ENCODE measurements at regions not wholly inside any gene's neighbourhood (a gene's known extent, or its start where the extent isn't known, plus 50 kb on each side); places are given as distances from the start of the nearest gene placed in this dataset.
"Not testable (repeated sequence)": the region's sequence is repeated elsewhere in the genome, so short reads cannot be mapped to it uniquely, and the experiment has no call there.

GRCh38 chrX:141520750-141521149 is 63.8 kb downstream of the SPANXA1 start:
- DNase-seq (ENCODE audit: low read depth in 1 of 2, low spot score in 1 of 2); in situ Hi-C loops (cut with HindIII; ENCODE audit: low pct_unique_long_range_greater_than_20kb, low sequenced_read_pairs): not testable (repeated sequence)

GRCh38 chrX:141475788-141476187 is 108.8 kb downstream of the SPANXA1 start:
- in situ Hi-C loops (cut with HindIII; ENCODE audit: low pct_unique_long_range_greater_than_20kb, low sequenced_read_pairs), result not testable (repeated sequence)

GRCh38 chrX:141469469-141469868 is 115.1 kb downstream of the SPANXA1 start:
- in situ Hi-C loops (cut with HindIII; ENCODE audit: low pct_unique_long_range_greater_than_20kb, low sequenced_read_pairs), result no loop called here
- peak in 1 of 2 experiments; percentile 31 for DNase-seq (ENCODE audit: low read depth in 1 of 2, low spot score in 1 of 2)
- no peak for TF ChIP-seq JUND (IDR thresholded peaks at IDR 0.05; ENCODE audit: low read depth)

More at GRCh38 chrX:141475788-141476187, 108.8 kb downstream of the SPANXA1 start:
- DNase-seq (ENCODE audit: low read depth in 1 of 2, low spot score in 1 of 2), result not testable (repeated sequence)

- TF ChIP-seq JUND (IDR thresholded peaks at IDR 0.05; ENCODE audit: low read depth), result no peak
- in situ Hi-C loops (cut with HindIII; ENCODE audit: low pct_unique_long_range_greater_than_20kb, low sequenced_read_pairs), result no loop called here
- DNase-seq (ENCODE audit: low read depth in 1 of 2, low spot score in 1 of 2), result no peak
Observed at GRCh38 chrX:141468940-141469339, 115.6 kb downstream of the SPANXA1 start.

GRCh38 chrX:141467442-141467841 is 117.1 kb downstream of the SPANXA1 start:
- in situ Hi-C loops (cut with HindIII; ENCODE audit: low pct_unique_long_range_greater_than_20kb, low sequenced_read_pairs), result no loop called here

GRCh38 chrX:141455103-141455502 is 129.4 kb downstream of the SPANXA1 start:
- in situ Hi-C loops (cut with HindIII; ENCODE audit: low pct_unique_long_range_greater_than_20kb, low sequenced_read_pairs), result no loop called here
- DNase-seq (ENCODE audit: low read depth in 1 of 2, low spot score in 1 of 2), result no peak
- no peak for TF ChIP-seq JUND (IDR thresholded peaks at IDR 0.05; ENCODE audit: low read depth)

More at GRCh38 chrX:141467442-141467841, 117.1 kb downstream of the SPANXA1 start:
- peak in 1 of 2 experiments; percentile 32 for DNase-seq (ENCODE audit: low read depth in 1 of 2, low spot score in 1 of 2)
- no peak for TF ChIP-seq JUND (IDR thresholded peaks at IDR 0.05; ENCODE audit: low read depth)

- DNase-seq (ENCODE audit: low read depth in 1 of 2, low spot score in 1 of 2), result no peak
- TF ChIP-seq JUND (IDR thresholded peaks at IDR 0.05; ENCODE audit: low read depth), result no peak
- in situ Hi-C loops (cut with HindIII; ENCODE audit: low pct_unique_long_range_greater_than_20kb, low sequenced_read_pairs), result no loop called here
Observed at GRCh38 chrX:141443922-141444321, 140.6 kb downstream of the SPANXA1 start.

- DNase-seq (ENCODE audit: low read depth in 1 of 2, low spot score in 1 of 2), result no peak
- in situ Hi-C loops (cut with HindIII; ENCODE audit: low pct_unique_long_range_greater_than_20kb, low sequenced_read_pairs), result no loop called here
- no peak for TF ChIP-seq JUND (IDR thresholded peaks at IDR 0.05; ENCODE audit: low read depth)
Observed at GRCh38 chrX:141439651-141440050, 144.9 kb downstream of the SPANXA1 start.

GRCh38 chrX:141415889-141416288 is 168.6 kb downstream of the SPANXA1 start:
- DNase-seq (ENCODE audit: low read depth in 1 of 2, low spot score in 1 of 2), result no peak
- in situ Hi-C loops (cut with HindIII; ENCODE audit: low pct_unique_long_range_greater_than_20kb, low sequenced_read_pairs), result no loop called here
- TF ChIP-seq JUND (IDR thresholded peaks at IDR 0.05; ENCODE audit: low read depth), result no peak

GRCh38 chrX:141405853-141406492 is 163.7 kb upstream of the SPANXC start:
- TF ChIP-seq JUND (IDR thresholded peaks at IDR 0.05; ENCODE audit: low read depth), result no peak
- DNase-seq (ENCODE audit: low read depth in 1 of 2, low spot score in 1 of 2), result peak; percentile 1 to 32
- in situ Hi-C loops (cut with HindIII; ENCODE audit: low pct_unique_long_range_greater_than_20kb, low sequenced_read_pairs), result no loop called here

- in situ Hi-C loops (cut with HindIII; ENCODE audit: low pct_unique_long_range_greater_than_20kb, low sequenced_read_pairs), result no loop called here
- no peak for TF ChIP-seq JUND (IDR thresholded peaks at IDR 0.05; ENCODE audit: low read depth)
- no peak for DNase-seq (ENCODE audit: low read depth in 1 of 2, low spot score in 1 of 2)
Observed at GRCh38 chrX:141405486-141405852, 163.2 kb upstream of the SPANXC start.

- no peak for TF ChIP-seq JUND (IDR thresholded peaks at IDR 0.05; ENCODE audit: low read depth)
- no peak for DNase-seq (ENCODE audit: low read depth in 1 of 2, low spot score in 1 of 2)
- in situ Hi-C loops (cut with HindIII; ENCODE audit: low pct_unique_long_range_greater_than_20kb, low sequenced_read_pairs), result no loop called here
Observed at GRCh38 chrX:141402897-141403610, 160.7 kb upstream of the SPANXC start.

- no peak for DNase-seq (ENCODE audit: low read depth in 1 of 2, low spot score in 1 of 2)
- TF ChIP-seq JUND (IDR thresholded peaks at IDR 0.05; ENCODE audit: low read depth), result no peak
- in situ Hi-C loops (cut with HindIII; ENCODE audit: low pct_unique_long_range_greater_than_20kb, low sequenced_read_pairs), result no loop called here
Observed at GRCh38 chrX:141396536-141396935, 154.2 kb upstream of the SPANXC start.
